Neural crest cell (in vitro differentiated cells): ENCODE measurements at regions not wholly inside any gene's neighbourhood (a gene's known extent, or its start where the extent isn't known, plus 50 kb on each side); places are given as distances from the start of the nearest gene placed in this dataset.

Source experiments
- DNase-seq: peaks from one replicate; pipeline ENCODE4 v3.0.0; 2021; ENCODE audit warnings: low read depth, mixed read lengths, low spot score
- H3K27ac Mint-ChIP-seq: one replicate; pipeline ENCODE4 v1.8.0; 2021; ENCODE audit warnings: mild to moderate bottlenecking, mixed read lengths; ENCODE audit not compliant: unreplicated experiment
- H3K27me3 Mint-ChIP-seq: 2 replicates; pipeline ENCODE4 v1.8.0; 2021; ENCODE audit warnings: low read depth, mild to moderate bottlenecking, mixed read lengths
- H3K36me3 Mint-ChIP-seq: 2 replicates; pipeline ENCODE4 v1.8.0; 2021; ENCODE audit warnings: low read depth, mild to moderate bottlenecking, mixed read lengths
- H3K4me1 Mint-ChIP-seq: 2 replicates; pipeline ENCODE4 v1.8.0; 2021; ENCODE audit warnings: mixed read lengths
- H3K4me3 Mint-ChIP-seq: one replicate; pipeline ENCODE4 v1.8.0; 2021; ENCODE audit warnings: mild to moderate bottlenecking, mixed read lengths
- H3K9me3 Mint-ChIP-seq: 2 replicates; pipeline ENCODE4 v1.8.0; 2021; ENCODE audit warnings: mixed read lengths
- CTCF ChIP-seq: fragments of 200-600 bp; sonication (generic); conservative IDR thresholded peaks from 2 replicates; pipeline ENCODE4 v1.5.0; 2021; ENCODE audit warnings: antibody characterized with exemption, mild to moderate bottlenecking

- no peak for DNase-seq
- peaks cover 3% of the 10 kb centered on the region for H3K27me3 Mint-ChIP-seq
- no peak overlapping the region for H3K27ac Mint-ChIP-seq
- TF ChIP-seq CTCF, result no peak
- H3K9me3 Mint-ChIP-seq, result no peaks in the 10 kb centered on the region
- no peak overlapping the region for H3K4me3 Mint-ChIP-seq
- H3K4me1 Mint-ChIP-seq, result no peaks in the 10 kb centered on the region
- no peaks in the 10 kb centered on the region for H3K36me3 Mint-ChIP-seq
Measured at GRCh38 chr5:135240283-135240633, 158.8 kb downstream of the MACROH2A1 start.

- DNase-seq, result no peak
- TF ChIP-seq CTCF, result no peak
- Mint-ChIP-seq H3K27ac (no peak overlapping the region), H3K27me3 (peaks cover 3% of the 10 kb centered on the region), H3K4me3 (no peak overlapping the region), H3K9me3 (no peaks in the 10 kb centered on the region), H3K36me3 (no peaks in the 10 kb centered on the region), H3K4me1 (no peaks in the 10 kb centered on the region)
Measured at GRCh38 chr5:135239453-135240282, 159.4 kb downstream of the MACROH2A1 start.

GRCh38 chr5:135238622-135239452, 160.2 kb downstream of the MACROH2A1 start:
- H3K4me3 Mint-ChIP-seq, result no peak overlapping the region
- no peak for DNase-seq
- no peak for TF ChIP-seq CTCF
- no peaks in the 10 kb centered on the region for H3K36me3 Mint-ChIP-seq
- peaks cover 3% of the 10 kb centered on the region for H3K27me3 Mint-ChIP-seq
- H3K4me1 Mint-ChIP-seq, result no peaks in the 10 kb centered on the region
- H3K27ac Mint-ChIP-seq, result no peak overlapping the region
- H3K9me3 Mint-ChIP-seq, result no peaks in the 10 kb centered on the region

- TF ChIP-seq CTCF, result no peak
- DNase-seq, result no peak
- no peak overlapping the region for H3K4me3 Mint-ChIP-seq
- H3K9me3 Mint-ChIP-seq, result no peaks in the 10 kb centered on the region
- H3K27ac Mint-ChIP-seq, result no peak overlapping the region
- H3K4me1 Mint-ChIP-seq, result no peaks in the 10 kb centered on the region
- peaks cover 3% of the 10 kb centered on the region for H3K27me3 Mint-ChIP-seq
- H3K36me3 Mint-ChIP-seq, result no peaks in the 10 kb centered on the region
Measured at GRCh38 chr5:135237748-135238103, 161.3 kb downstream of the MACROH2A1 start.

- Mint-ChIP-seq H3K4me1 (no peaks in the 10 kb centered on the region), H3K36me3 (no peaks in the 10 kb centered on the region), H3K4me3 (no peak overlapping the region), H3K9me3 (no peaks in the 10 kb centered on the region), H3K27me3 (peaks cover 3% of the 10 kb centered on the region), H3K27ac (no peak overlapping the region)
- TF ChIP-seq CTCF, result no peak
- no peak for DNase-seq
Measured at GRCh38 chr5:135236908-135237747, 161.9 kb downstream of the MACROH2A1 start.
